Uterus (tissue), 2 donors: ENCODE measurements at regions not wholly inside any gene's neighbourhood (a gene's known extent, or its start where the extent isn't known, plus 50 kb on each side); places are given as distances from the start of the nearest gene placed in this dataset.

Experiments
- CTCF ChIP-seq, 4 experiments: fragments of 200-600 bp in 2 of 4; fragments of 450-650 bp in 2 of 4; sonication (generic) in 2 of 4; IDR thresholded peaks; one replicate each; pipeline ENCODE4 v1.5.1; 2016 to 2019; ENCODE audit warnings: antibody characterized with exemption in 4 of 4, mild to moderate bottlenecking in 2 of 4, moderate library complexity in 1 of 4
- POLR2A ChIP-seq, 2 donors: fragments of 450-650 bp; IDR thresholded peaks; one replicate each; pipeline ENCODE4 v1.6.1; 2016; ENCODE audit warnings: antibody characterized with exemption in 2 of 2, mild to moderate bottlenecking in 1 of 2, moderate library complexity in 1 of 2

- TF ChIP-seq POLR2A (IDR thresholded peaks at IDR 0.05) (no peak), CTCF (IDR thresholded peaks at IDR 0.05) (no peak)
These were observed 190.7 kb upstream of the ANK2 start for GRCh38 chr4:112858751-112859150.
